ENCODE measurements at regions not wholly inside any gene's neighbourhood (a gene's known extent, or its start where the extent isn't known, plus 50 kb on each side); places are given as distances from the start of the nearest gene placed in this dataset.
"Not testable (repeated sequence)": the region's sequence is repeated elsewhere in the genome, so short reads cannot be mapped to it uniquely, and the experiment has no call there.

DNA sequence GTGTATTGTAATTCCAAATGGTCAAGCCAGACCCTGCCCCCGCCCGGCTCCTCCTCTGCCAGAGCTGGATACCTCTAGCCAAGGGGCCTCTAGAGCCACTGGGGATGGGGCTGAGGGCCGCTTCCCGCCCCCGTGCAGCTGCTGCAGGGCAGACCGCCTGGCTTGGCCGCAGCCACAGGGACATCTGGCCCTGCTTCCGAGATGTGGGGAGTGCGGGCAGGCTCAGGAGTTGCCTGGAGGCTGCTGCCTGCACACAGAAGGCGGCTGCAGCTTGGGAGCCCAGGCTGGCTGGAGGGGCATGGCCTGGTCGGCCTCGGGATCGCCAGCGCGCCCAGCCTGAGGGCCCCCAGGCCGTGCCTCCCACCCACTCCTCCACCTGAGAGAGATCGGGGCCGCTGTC lies 79.9 kb upstream of the ZNG1F start:
- TF ChIP-seq, protein P1, sequence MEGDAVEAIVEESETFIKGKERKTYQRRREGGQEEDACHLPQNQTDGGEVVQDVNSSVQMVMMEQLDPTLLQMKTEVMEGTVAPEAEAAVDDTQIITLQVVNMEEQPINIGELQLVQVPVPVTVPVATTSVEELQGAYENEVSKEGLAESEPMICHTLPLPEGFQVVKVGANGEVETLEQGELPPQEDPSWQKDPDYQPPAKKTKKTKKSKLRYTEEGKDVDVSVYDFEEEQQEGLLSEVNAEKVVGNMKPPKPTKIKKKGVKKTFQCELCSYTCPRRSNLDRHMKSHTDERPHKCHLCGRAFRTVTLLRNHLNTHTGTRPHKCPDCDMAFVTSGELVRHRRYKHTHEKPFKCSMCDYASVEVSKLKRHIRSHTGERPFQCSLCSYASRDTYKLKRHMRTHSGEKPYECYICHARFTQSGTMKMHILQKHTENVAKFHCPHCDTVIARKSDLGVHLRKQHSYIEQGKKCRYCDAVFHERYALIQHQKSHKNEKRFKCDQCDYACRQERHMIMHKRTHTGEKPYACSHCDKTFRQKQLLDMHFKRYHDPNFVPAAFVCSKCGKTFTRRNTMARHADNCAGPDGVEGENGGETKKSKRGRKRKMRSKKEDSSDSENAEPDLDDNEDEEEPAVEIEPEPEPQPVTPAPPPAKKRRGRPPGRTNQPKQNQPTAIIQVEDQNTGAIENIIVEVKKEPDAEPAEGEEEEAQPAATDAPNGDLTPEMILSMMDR (conservative IDR thresholded peaks at IDR 0.05 in 1 of 2, IDR thresholded peaks at IDR 0.05 in 1 of 2; ENCODE audit: low read depth in 1 of 2, low read length in 2 of 2) = not testable (repeated sequence)
- TF ChIP-seq EZH2 (IDR thresholded peaks at IDR 0.05; ENCODE audit: low read length, missing control alignments) = not testable (repeated sequence)
